H1 (cell line): ENCODE measurements at regions not wholly inside any gene's neighbourhood (a gene's known extent, or its start where the extent isn't known, plus 50 kb on each side); places are given as distances from the start of the nearest gene placed in this dataset.
"Not testable (repeated sequence)": the region's sequence is repeated elsewhere in the genome, so short reads cannot be mapped to it uniquely, and the experiment has no call there.

Source experiments
- CTCF ChIA-PET: fragments of 300-600 bp; sonication (Branson Sonifier 250); formaldehyde crosslinking; loops from one replicate; lab custom pipeline; 2021; ENCODE audit not compliant: partially characterized antibody; lab: Charles Lee
- POLR2A ChIA-PET: fragments of 300-600 bp; sonication (Branson Sonifier 250); formaldehyde crosslinking; loops from one replicate; lab custom pipeline; 2021; ENCODE audit warnings: inconsistent platforms; ENCODE audit not compliant: partially characterized antibody; lab: Charles Lee
- DNase-seq, 2 experiments: peaks; one replicate each; pipeline versions ENCODE4 v3.0.0 to v3.0.0-alpha.2; 2010 to 2022; ENCODE audit warnings: low spot score in 2 of 2, low read depth in 1 of 2, mixed read lengths in 1 of 2
- FAIRE-seq: peaks from 2 replicates; lab custom pipeline; 2011; peaks lifted over from hg19 to GRCh38; lab: Jason Lieb, UNC
- H2AFZ ChIP-seq: 2 replicates; pipeline ENCODE4 v1.8.1; 2012; ENCODE audit warnings: low read length, inconsistent platforms
- H2AK5ac ChIP-seq: 2 replicates; pipeline ENCODE4 v1.6.1; 2013; ENCODE audit warnings: low read depth, low read length
- H2BK120ac ChIP-seq: replicated peaks from 2 replicates; pipeline ENCODE3; 2013; ENCODE audit warnings: low read depth, low read length, inconsistent platforms
- H2BK12ac ChIP-seq: 2 replicates; pipeline ENCODE4 v1.6.1; 2013; ENCODE audit warnings: low read depth, low read length
- H2BK15ac ChIP-seq: 2 replicates; pipeline ENCODE4 v1.6.1; 2013; ENCODE audit warnings: low read length
- H2BK20ac ChIP-seq: 2 replicates; pipeline ENCODE4 v1.6.1; 2013; ENCODE audit warnings: low read length
- H2BK5ac ChIP-seq: 2 replicates; pipeline ENCODE4 v1.6.1; 2013; ENCODE audit warnings: low read depth, low read length
- H3K14ac ChIP-seq: 2 replicates; pipeline ENCODE4 v1.6.1; 2013; ENCODE audit warnings: inconsistent platforms; ENCODE audit not compliant: insufficient read length
- H3K18ac ChIP-seq: 2 replicates; pipeline ENCODE4 v1.6.1; 2013; ENCODE audit warnings: low read length; ENCODE audit errors: extremely low read depth
- H3K23ac ChIP-seq: 2 replicates; pipeline ENCODE4 v1.6.1; 2013; ENCODE audit warnings: inconsistent platforms; ENCODE audit not compliant: insufficient read length
- H3K23me2 ChIP-seq: 2 replicates; pipeline ENCODE4 v1.6.1; 2013; ENCODE audit warnings: low read depth, low read length
- H3K27ac ChIP-seq: 2 replicates; pipeline ENCODE4 v1.6.1; 2011; ENCODE audit warnings: low read depth, low read length, inconsistent platforms
- H3K27me3 ChIP-seq, 4 experiments: replicated peaks in 1 of 4; 1 replicate in 1 of 4; 2 replicates in 3 of 4; pipeline versions ENCODE4 v1.6.1 to v1.8.1; 2011 to 2013; ENCODE audit warnings: low read length in 3 of 4, mild to moderate bottlenecking in 3 of 4, inconsistent platforms in 2 of 4, mixed read lengths in 2 of 4, moderate library complexity in 1 of 4; ENCODE audit not compliant: control insufficient read depth in 3 of 4, insufficient read depth in 3 of 4; ENCODE audit errors: extremely low read depth in 1 of 4
- H3K36me3 ChIP-seq, 4 experiments: 2 replicates each; pipeline versions ENCODE4 v1.6.1 to v1.8.1; 2011 to 2013; ENCODE audit warnings: mild to moderate bottlenecking in 4 of 4, low read length in 3 of 4, moderate library complexity in 2 of 4, control low read depth in 1 of 4, inconsistent platforms in 1 of 4; ENCODE audit not compliant: insufficient read depth in 4 of 4, control insufficient read depth in 2 of 4
- H3K4ac ChIP-seq: replicated peaks from 2 replicates; pipeline ENCODE3; 2013; ENCODE audit warnings: low read length, low read depth, mixed read lengths, inconsistent platforms; ENCODE audit not compliant: insufficient read length
- H3K4me1 ChIP-seq, 4 experiments: replicated peaks in 1 of 4; 1 replicate in 1 of 4; 2 replicates in 3 of 4; pipeline versions ENCODE4 v1.6.1 to v1.8.1; 2011 to 2013; ENCODE audit warnings: low read length in 3 of 4, inconsistent platforms in 2 of 4, mixed read lengths in 1 of 4; ENCODE audit not compliant: insufficient read depth in 4 of 4, control insufficient read depth in 3 of 4
- H3K4me2 ChIP-seq, 2 experiments: 2 replicates each; pipeline versions ENCODE4 v1.6.1 to v1.8.1; 2011 to 2013; ENCODE audit warnings: low read depth in 2 of 2, low read length in 2 of 2, control low read depth in 1 of 2, inconsistent platforms in 1 of 2, mild to moderate bottlenecking in 1 of 2; ENCODE audit not compliant: insufficient read depth in 1 of 2
- H3K4me3 ChIP-seq, 4 experiments: fragments of 200-600, 300-600 bp in 1 of 4; sonication (generic), shearing (Covaris generic), sonication (Bioruptor Twin) in 1 of 4; 2 replicates each; pipeline versions ENCODE4 v1.5.1 to v1.8.1; 2011 to 2016; ENCODE audit warnings: low read length in 4 of 4, low read depth in 3 of 4, control low read depth in 2 of 4, inconsistent platforms in 2 of 4, mild to moderate bottlenecking in 2 of 4, mixed read lengths in 1 of 4, moderate library complexity in 1 of 4; ENCODE audit not compliant: insufficient read depth in 2 of 4; ENCODE audit errors: extremely low read depth in 1 of 4
- H3K56ac ChIP-seq: replicated peaks from 2 replicates; pipeline ENCODE3; 2013; ENCODE audit warnings: low read depth, mild to moderate bottlenecking, mixed read lengths, low read length, inconsistent platforms; ENCODE audit not compliant: insufficient read length
- H3K79me1 ChIP-seq: 2 replicates; pipeline ENCODE4 v1.6.1; 2013; ENCODE audit warnings: low read depth, low read length, control low read depth
- H3K79me2 ChIP-seq, 2 experiments: 2 replicates each; pipeline versions ENCODE4 v1.6.1 to v1.8.1; 2012 to 2013; ENCODE audit warnings: low read length in 2 of 2, mild to moderate bottlenecking in 2 of 2, inconsistent platforms in 1 of 2; ENCODE audit not compliant: insufficient read depth in 2 of 2, control insufficient read depth in 1 of 2
- H3K9ac ChIP-seq, 4 experiments: replicated peaks in 1 of 4; 1 replicate in 1 of 4; 2 replicates in 3 of 4; pipeline versions ENCODE4 v1.6.1 to v1.8.1; 2011 to 2013; ENCODE audit warnings: low read depth in 3 of 4, low read length in 3 of 4, control low read depth in 2 of 4, mild to moderate bottlenecking in 2 of 4, moderate library complexity in 2 of 4, inconsistent platforms in 1 of 4; ENCODE audit errors: extremely low read depth in 1 of 4
- H3K9me3 ChIP-seq, 2 experiments: 2 replicates each; pipeline versions ENCODE4 v1.6.1 to v1.8.1; 2012 to 2013; ENCODE audit warnings: mild to moderate bottlenecking in 2 of 2, moderate library complexity in 2 of 2, control low read depth in 1 of 2, inconsistent platforms in 1 of 2, low read depth in 1 of 2, low read length in 1 of 2, mixed read lengths in 1 of 2; ENCODE audit not compliant: insufficient read depth in 2 of 2
- H4K20me1 ChIP-seq, 2 experiments: replicated peaks in 1 of 2; 2 replicates each; pipeline versions ENCODE3 to v1.8.1; 2011 to 2013; ENCODE audit warnings: inconsistent platforms in 2 of 2, low read length in 2 of 2, mild to moderate bottlenecking in 1 of 2; ENCODE audit not compliant: insufficient read depth in 2 of 2, control insufficient read depth in 1 of 2
- H4K5ac ChIP-seq: 2 replicates; pipeline ENCODE4 v1.6.1; 2013; ENCODE audit warnings: low read length, low read depth, mixed read lengths, inconsistent platforms; ENCODE audit not compliant: insufficient read length
- H4K8ac ChIP-seq: 2 replicates; pipeline ENCODE4 v1.8.0; 2013; ENCODE audit warnings: mild to moderate bottlenecking, moderate library complexity, low read length, inconsistent platforms; ENCODE audit not compliant: insufficient read depth; ENCODE audit errors: extremely low read depth
- H4K91ac ChIP-seq: replicated peaks from 2 replicates; pipeline ENCODE3; 2013; ENCODE audit warnings: low read length, mixed read lengths, inconsistent platforms; ENCODE audit not compliant: insufficient read length
- ASH2L ChIP-seq: fragments of 200-600, 300-600 bp; sonication (generic); IDR thresholded peaks from one replicate; pipeline ENCODE4 v1.7.1; 2017; ENCODE audit warnings: low read length
- RAD21 ChIP-seq, 2 experiments: IDR thresholded peaks in 1 of 2; conservative IDR thresholded peaks in 1 of 2; 2 replicates each; pipeline ENCODE4 v1.6.1; 2011; ENCODE audit warnings: low read depth in 2 of 2, low read length in 2 of 2, improper control_type of control experiment in 1 of 2, inconsistent platforms in 1 of 2, mild to moderate bottlenecking in 1 of 2, moderate library complexity in 1 of 2
- WGBS, 2 experiments: shearing (Covaris generic) in 1 of 2; methylation state at CpG; one replicate each; pipeline versions ENCODE4 v1.1.6 to v1.1.7; 2013 to 2015; ENCODE audit warnings: low lambda C conversion rate in 2 of 2, mixed read lengths in 2 of 2, inconsistent platforms in 1 of 2, low coverage in 1 of 2, missing lambda C conversion rate in 1 of 2; ENCODE audit not compliant: insufficient replicate concordance in 2 of 2, insufficient coverage in 1 of 2, insufficient read length in 1 of 2; ENCODE audit errors: extremely low coverage in 1 of 2, missing lambda C conversion rate in 1 of 2; 5-methylcytosine and 5-hydroxymethylcytosine counted together

GRCh38 chr11:92159931-92160330 is 64.7 kb upstream of the FAT3 start (continued):
- TF ChIP-seq RAD21 (IDR thresholded peaks at IDR 0.05 in 1 of 2, conservative IDR thresholded peaks at IDR 0.05 in 1 of 2; ENCODE audit: low read depth in 2 of 2, low read length in 2 of 2), result no peak
- TF ChIP-seq ASH2L, result no peak

- H3K56ac ChIP-seq, H3K79me1 ChIP-seq, H2BK5ac ChIP-seq, H3K36me3 ChIP-seq, CTCF ChIA-PET, H3K23me2 ChIP-seq, H2BK12ac ChIP-seq, H4K20me1 ChIP-seq, H3K79me2 ChIP-seq, H3K9ac ChIP-seq, H4K8ac ChIP-seq, H3K18ac ChIP-seq, H3K14ac ChIP-seq, H2BK120ac ChIP-seq, H3K23ac ChIP-seq, DNase-seq, H3K4me3 ChIP-seq, H2AK5ac ChIP-seq, H3K4me1 ChIP-seq, H3K4me2 ChIP-seq, H3K27me3 ChIP-seq, H2BK15ac ChIP-seq, H4K5ac ChIP-seq, H2BK20ac ChIP-seq, H3K4ac ChIP-seq, POLR2A ChIA-PET, H2AFZ ChIP-seq, H4K91ac ChIP-seq, H3K27ac ChIP-seq, FAIRE-seq: not testable (repeated sequence)
- WGBS, 2 experiments, result 92% methylated on average over 7 of the region's 35 CpGs; no CpG with 5 or more reads in 1 of the 2 experiments
- H3K9me3 ChIP-seq, result peaks cover 0 to 14% of the 10 kb centered on the region in 2 experiments; a peak in 2 of 4 replicates
These were observed 67.2 kb upstream of the FAT3 start for GRCh38 chr11:92157390-92157789.
